GM12878 (cell line): ENCODE measurements at regions not wholly inside any gene's neighbourhood (a gene's known extent, or its start where the extent isn't known, plus 50 kb on each side); places are given as distances from the start of the nearest gene placed in this dataset.

Source experiments
- CBFB ChIP-seq: IDR thresholded peaks from 2 replicates; pipeline ENCODE4 v1.6.1; 2016; ENCODE audit warnings: antibody characterized with exemption, low read depth
- DPF2 ChIP-seq: fragments of 450-650 bp; IDR thresholded peaks from 2 replicates; pipeline ENCODE4 v1.6.1; 2017; ENCODE audit warnings: mild to moderate bottlenecking
- FOXM1 ChIP-seq: IDR thresholded peaks from 2 replicates; pipeline ENCODE4 v1.6.1; 2012; ENCODE audit warnings: low read depth, mild to moderate bottlenecking, inconsistent platforms, low read length, moderate library complexity
- MEF2B ChIP-seq: fragments of 450-650 bp; IDR thresholded peaks from 2 replicates; pipeline ENCODE4 v1.6.1; 2018; ENCODE audit warnings: mild to moderate bottlenecking, moderate library complexity; ENCODE audit not compliant: partially characterized antibody, poor library complexity, severe bottlenecking
- NFYA ChIP-seq: IDR thresholded peaks from 2 replicates; pipeline ENCODE4 v1.6.1; 2011; ENCODE audit warnings: low read depth, mild to moderate bottlenecking, low read length, improper control_type of control experiment, borderline replicate concordance
- SREBF2 ChIP-seq: IDR thresholded peaks from 2 replicates; pipeline ENCODE4 v1.6.1; 2012; ENCODE audit warnings: mild to moderate bottlenecking, low read length
- ZNF274 ChIP-seq: IDR thresholded peaks from one replicate; pipeline ENCODE4 v1.8.0; 2011; ENCODE audit not compliant: insufficient read length, insufficient read depth
- ZNF622 ChIP-seq: fragments of 450-650 bp; IDR thresholded peaks from 2 replicates; pipeline ENCODE4 v1.6.1; 2017; ENCODE audit warnings: mild to moderate bottlenecking, inconsistent platforms
- TF ChIP-seq, protein P1 (sequence below): fragments of 450-650 bp; IDR thresholded peaks from 2 replicates; pipeline ENCODE4 v1.6.1; 2016; ENCODE audit warnings: mild to moderate bottlenecking, moderate library complexity, borderline replicate concordance
- TF ChIP-seq, protein P2 (sequence below): fragments of 450-650 bp; IDR thresholded peaks from 2 replicates; pipeline ENCODE4 v1.6.1; 2017; ENCODE audit warnings: mild to moderate bottlenecking, moderate library complexity

DNA sequence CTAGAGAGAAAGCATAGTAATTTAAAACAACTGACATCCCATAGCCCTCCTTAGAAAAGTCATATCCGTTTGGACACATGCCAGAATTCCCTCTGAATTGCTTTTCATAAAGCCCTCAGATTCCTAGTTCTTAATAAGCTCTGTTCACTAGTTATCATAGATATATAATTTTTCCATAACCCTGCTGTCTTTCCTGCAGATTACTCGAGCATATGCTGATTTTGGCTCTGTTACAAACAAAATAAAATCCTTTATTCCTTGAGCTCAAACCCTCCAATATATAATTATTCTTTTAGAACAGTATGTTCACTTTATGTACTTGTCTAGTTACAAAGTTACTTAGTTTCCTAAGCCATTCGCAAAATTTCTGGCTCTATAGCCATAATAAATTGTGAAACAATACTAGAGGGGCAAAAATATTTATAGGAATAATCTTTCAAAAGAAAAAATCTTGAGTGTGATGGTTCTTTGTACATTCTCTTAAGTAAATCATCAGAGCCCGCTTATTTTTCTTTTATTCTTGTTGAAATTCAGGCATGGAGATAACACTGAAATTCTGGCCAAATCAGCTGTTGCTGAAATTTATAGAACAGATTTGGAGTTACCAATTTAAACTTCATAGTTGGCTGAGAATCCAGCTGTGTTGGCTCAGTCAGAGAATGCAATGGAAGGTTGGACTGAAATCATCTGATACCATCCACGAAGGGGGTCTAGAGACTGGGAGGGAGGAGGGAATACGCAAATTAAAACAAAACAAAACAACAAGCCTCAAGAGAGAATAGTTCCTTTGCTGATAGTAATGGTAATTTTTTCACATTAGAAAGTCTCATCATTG is 146.1 kb upstream of the TMEM196 start (continued):
- no peak for TF ChIP-seq NFYA
- TF ChIP-seq, protein P1, sequence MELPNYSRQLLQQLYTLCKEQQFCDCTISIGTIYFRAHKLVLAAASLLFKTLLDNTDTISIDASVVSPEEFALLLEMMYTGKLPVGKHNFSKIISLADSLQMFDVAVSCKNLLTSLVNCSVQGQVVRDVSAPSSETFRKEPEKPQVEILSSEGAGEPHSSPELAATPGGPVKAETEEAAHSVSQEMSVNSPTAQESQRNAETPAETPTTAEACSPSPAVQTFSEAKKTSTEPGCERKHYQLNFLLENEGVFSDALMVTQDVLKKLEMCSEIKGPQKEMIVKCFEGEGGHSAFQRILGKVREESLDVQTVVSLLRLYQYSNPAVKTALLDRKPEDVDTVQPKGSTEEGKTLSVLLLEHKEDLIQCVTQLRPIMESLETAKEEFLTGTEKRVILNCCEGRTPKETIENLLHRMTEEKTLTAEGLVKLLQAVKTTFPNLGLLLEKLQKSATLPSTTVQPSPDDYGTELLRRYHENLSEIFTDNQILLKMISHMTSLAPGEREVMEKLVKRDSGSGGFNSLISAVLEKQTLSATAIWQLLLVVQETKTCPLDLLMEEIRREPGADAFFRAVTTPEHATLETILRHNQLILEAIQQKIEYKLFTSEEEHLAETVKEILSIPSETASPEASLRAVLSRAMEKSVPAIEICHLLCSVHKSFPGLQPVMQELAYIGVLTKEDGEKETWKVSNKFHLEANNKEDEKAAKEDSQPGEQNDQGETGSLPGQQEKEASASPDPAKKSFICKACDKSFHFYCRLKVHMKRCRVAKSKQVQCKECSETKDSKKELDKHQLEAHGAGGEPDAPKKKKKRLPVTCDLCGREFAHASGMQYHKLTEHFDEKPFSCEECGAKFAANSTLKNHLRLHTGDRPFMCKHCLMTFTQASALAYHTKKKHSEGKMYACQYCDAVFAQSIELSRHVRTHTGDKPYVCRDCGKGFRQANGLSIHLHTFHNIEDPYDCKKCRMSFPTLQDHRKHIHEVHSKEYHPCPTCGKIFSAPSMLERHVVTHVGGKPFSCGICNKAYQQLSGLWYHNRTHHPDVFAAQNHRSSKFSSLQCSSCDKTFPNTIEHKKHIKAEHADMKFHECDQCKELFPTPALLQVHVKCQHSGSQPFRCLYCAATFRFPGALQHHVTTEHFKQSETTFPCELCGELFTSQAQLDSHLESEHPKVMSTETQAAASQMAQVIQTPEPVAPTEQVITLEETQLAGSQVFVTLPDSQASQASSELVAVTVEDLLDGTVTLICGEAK = no peak
- TF ChIP-seq ZNF622 = no peak
- TF ChIP-seq MEF2B = no peak
- TF ChIP-seq, protein P2, sequence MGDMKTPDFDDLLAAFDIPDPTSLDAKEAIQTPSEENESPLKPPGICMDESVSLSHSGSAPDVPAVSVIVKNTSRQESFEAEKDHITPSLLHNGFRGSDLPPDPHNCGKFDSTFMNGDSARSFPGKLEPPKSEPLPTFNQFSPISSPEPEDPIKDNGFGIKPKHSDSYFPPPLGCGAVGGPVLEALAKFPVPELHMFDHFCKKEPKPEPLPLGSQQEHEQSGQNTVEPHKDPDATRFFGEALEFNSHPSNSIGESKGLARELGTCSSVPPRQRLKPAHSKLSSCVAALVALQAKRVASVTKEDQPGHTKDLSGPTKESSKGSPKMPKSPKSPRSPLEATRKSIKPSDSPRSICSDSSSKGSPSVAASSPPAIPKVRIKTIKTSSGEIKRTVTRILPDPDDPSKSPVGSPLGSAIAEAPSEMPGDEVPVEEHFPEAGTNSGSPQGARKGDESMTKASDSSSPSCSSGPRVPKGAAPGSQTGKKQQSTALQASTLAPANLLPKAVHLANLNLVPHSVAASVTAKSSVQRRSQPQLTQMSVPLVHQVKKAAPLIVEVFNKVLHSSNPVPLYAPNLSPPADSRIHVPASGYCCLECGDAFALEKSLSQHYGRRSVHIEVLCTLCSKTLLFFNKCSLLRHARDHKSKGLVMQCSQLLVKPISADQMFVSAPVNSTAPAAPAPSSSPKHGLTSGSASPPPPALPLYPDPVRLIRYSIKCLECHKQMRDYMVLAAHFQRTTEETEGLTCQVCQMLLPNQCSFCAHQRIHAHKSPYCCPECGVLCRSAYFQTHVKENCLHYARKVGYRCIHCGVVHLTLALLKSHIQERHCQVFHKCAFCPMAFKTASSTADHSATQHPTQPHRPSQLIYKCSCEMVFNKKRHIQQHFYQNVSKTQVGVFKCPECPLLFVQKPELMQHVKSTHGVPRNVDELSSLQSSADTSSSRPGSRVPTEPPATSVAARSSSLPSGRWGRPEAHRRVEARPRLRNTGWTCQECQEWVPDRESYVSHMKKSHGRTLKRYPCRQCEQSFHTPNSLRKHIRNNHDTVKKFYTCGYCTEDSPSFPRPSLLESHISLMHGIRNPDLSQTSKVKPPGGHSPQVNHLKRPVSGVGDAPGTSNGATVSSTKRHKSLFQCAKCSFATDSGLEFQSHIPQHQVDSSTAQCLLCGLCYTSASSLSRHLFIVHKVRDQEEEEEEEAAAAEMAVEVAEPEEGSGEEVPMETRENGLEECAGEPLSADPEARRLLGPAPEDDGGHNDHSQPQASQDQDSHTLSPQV = no peak
- no peak for TF ChIP-seq ZNF274
- TF ChIP-seq DPF2 = no peak
- TF ChIP-seq FOXM1 = no peak
- no peak for TF ChIP-seq CBFB
- TF ChIP-seq SREBF2 = no peak
